HG03442 (cell line): ENCODE measurements at regions not wholly inside any gene's neighbourhood (a gene's known extent, or its start where the extent isn't known, plus 50 kb on each side); places are given as distances from the start of the nearest gene placed in this dataset.
A peak's percentile ranks its signal among the peaks of the same experiment; 100 is the strongest.

Experiments used
- ATAC-seq: cut with Tn5 transposase; IDR thresholded peaks from one replicate; pipeline ENCODE4 v1.9.1; 2021; ENCODE audit warnings: mild to moderate bottlenecking, moderate library complexity; ENCODE audit not compliant: unreplicated experiment

GRCh38 chr9:86893811-86894490, 53.4 kb downstream of the GAS1 start:
- no peak for ATAC-seq

GRCh38 chr9:86892576-86892975, 54.7 kb downstream of the GAS1 start:
- ATAC-seq: no peak

GRCh38 chr9:86891886-86892437, 55.3 kb downstream of the GAS1 start:
- ATAC-seq: no peak

- ATAC-seq: no peak
Observed at GRCh38 chr9:86891091-86891490, 56.2 kb downstream of the GAS1 start.

GRCh38 chr9:86885232-86885631, 62.1 kb downstream of the GAS1 start:
- ATAC-seq: no peak

GRCh38 chr9:86876621-86877196, 70.6 kb downstream of the GAS1 start:
- ATAC-seq: no peak

DNA sequence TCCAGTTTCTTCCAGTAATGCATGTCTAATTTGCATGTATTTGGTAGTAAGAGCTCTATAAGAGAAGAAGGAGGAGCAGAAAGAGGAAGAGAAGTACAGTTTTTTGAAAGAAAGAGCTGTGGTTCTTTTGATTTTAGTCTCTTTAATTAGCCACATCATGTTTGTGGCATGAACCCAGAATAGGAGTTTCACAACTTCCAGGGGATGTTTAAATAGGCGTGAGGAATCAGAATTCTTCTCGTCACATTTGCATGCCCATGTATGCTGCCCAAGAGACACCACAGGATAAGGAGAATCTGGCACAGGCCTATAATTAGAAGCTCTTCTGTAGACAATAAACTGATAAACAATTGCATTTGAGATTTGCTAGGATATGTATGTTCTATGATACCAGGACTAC, 78.7 kb downstream of the GAS1 start:
- ATAC-seq: no peak

DNA sequence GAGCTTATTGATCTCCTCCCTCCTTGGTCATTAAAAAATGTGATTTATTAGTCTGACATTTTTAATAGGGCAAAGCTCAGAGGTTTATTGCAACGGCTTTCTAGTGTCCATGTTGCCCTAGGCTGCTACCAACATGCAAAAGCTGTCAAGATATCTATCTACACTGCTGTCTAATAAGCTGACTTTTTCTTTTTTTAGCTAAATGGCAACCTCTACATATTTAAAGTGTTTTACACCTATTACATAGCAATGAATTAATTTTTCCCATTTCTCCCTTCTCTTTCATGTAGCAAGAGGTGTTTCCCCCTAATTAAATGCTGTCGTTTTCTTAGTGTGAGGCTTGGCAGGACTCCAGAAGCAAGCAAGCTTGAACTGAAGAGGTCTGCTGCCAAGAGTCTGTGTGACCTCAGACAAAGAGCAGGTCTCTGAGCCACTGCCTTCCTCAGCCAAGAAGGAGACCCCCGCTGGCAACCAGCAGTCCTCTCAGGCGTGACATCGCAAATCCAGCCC, 79.4 kb downstream of the GAS1 start:
- no peak for ATAC-seq

- no peak for ATAC-seq
Observed at GRCh38 chr9:86865952-86866351, 81.4 kb downstream of the GAS1 start.

- no peak for ATAC-seq
Observed at GRCh38 chr9:86860006-86860405, 87.3 kb downstream of the GAS1 start.

GRCh38 chr9:86859056-86859455, 88.2 kb downstream of the GAS1 start:
- ATAC-seq: no peak

GRCh38 chr9:86858009-86858408, 89.3 kb downstream of the GAS1 start:
- no peak for ATAC-seq

- ATAC-seq: no peak
Observed at GRCh38 chr9:86856259-86856658, 91.0 kb downstream of the GAS1 start.

DNA sequence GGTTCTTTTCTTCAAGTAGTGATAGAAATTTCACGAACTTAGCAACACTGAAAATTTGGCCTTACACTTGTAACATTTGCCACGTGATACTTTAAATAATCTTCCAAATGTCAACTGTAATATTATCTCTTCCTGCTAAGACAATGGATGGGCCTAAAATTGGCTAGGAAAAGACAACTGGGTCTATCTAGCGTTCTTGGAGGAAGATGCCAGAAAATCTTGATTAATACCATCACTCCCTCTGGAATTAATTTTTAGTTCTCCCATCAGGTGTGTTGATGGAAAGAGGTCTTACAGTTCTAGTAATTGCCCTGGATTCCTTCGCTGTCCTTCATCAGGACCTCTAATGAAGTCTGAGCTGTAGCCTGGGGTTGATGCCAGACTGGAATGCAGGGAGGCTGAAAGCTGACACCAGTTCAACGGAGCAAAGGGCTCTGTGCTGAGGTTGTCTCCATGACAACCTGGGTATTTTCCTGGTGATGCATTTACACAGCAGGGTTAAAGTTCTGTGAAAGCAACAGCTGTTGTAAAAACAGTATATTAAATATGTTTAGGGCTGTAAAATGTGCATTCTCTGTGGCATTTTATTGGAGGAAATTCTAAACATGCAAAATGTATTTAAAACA, 92.3 kb downstream of the GAS1 start:
- ATAC-seq: no peak

DNA sequence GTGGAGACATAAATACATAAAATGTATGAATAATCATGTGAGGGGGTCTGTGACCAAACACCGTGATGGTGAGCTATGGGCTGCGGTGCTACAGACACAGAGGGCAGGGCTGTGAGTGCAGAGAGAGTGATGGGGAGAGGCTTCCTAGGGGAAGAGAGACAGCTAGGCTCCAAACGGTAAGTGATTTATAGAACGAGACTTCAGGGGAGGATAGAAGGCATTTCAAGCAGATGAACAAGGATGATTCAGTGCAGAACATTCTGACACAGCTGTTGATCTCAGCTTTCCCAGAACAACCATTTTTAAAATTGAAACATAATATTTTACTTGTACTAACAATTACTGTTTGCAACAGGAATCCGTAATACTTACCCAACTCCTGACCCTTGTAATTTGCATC, 100.7 kb downstream of the GAS1 start:
- no peak for ATAC-seq

- no peak for ATAC-seq
Observed at GRCh38 chr9:86843206-86843605, 104.1 kb downstream of the GAS1 start.

DNA sequence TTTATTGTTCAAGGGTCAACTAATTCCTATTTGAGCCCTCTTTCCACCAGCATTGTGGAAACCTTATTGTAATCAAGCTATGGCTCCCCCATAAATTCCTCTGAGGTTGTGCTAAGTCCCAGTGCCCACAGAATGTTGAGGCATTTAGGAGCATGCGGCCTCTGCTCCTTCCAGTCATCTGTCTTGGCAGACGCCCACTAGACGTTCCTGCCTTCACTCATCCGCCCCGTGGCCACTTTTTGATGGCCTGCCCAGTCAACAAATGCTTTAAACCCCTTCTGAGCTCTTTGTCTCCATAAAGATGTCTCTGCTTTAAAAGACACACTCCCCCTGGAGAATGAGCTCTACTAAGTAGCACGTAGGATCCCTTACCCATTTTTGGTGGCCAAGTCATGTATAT, 104.7 kb downstream of the GAS1 start:
- ATAC-seq: no peak

DNA sequence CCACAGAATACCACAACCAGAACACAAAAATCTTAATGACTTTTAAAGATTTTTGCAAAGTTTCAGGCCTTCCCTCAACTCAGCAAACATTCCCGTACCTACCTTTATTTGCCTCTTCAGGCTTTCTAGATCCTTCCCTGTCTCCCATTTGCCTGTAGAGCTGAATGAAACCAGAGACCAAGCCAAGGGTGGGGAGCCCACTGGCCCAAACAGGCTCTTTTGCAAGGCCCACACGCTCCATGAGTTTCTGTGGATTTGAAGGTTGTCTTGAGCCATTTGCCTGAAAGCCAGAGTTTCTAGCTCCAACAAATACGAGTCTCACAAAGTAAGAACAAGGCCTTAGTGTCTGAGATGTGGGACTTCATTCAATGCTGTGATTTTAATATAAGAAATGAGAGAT, 107.8 kb downstream of the GAS1 start:
- ATAC-seq: no peak

- no peak for ATAC-seq
Observed at GRCh38 chr9:86838519-86839497, 108.5 kb downstream of the GAS1 start.

GRCh38 chr9:86837345-86837744, 110.0 kb downstream of the GAS1 start:
- no peak for ATAC-seq

GRCh38 chr9:86836797-86837196, 110.5 kb downstream of the GAS1 start:
- peak; percentile 92 for ATAC-seq
